ENCODE measurements at regions not wholly inside any gene's neighbourhood (a gene's known extent, or its start where the extent isn't known, plus 50 kb on each side); places are given as distances from the start of the nearest gene placed in this dataset.
"Not testable (repeated sequence)": the region's sequence is repeated elsewhere in the genome, so short reads cannot be mapped to it uniquely, and the experiment has no call there.

- peak; percentile 45 for FAIRE-seq
Observed at GRCh38 chrX:136975684-136976470, 57.9 kb downstream of the GPR101 start.

- FAIRE-seq: no peak
Observed at GRCh38 chrX:136967966-136968365, 65.8 kb downstream of the GPR101 start.

DNA sequence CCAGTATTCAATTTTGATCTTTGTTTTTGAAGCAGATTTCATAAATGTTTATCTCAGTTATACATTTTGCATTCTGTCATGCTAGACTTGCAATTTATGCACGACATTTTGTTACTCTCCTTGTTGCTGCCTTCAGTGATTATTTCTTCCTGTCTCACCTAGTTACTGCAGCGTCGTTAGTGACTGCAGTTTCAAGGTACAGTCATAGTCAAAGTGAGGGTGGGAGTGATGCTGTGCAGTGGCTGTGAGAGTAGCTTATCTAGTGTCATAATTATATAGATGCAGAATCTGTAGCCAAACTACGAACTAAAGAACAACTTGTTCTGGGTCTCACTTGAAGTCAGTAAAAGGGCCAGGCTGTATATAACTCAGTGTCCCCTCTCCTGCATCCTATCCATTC lies 69.8 kb downstream of the GPR101 start:
- no peak for FAIRE-seq

DNA sequence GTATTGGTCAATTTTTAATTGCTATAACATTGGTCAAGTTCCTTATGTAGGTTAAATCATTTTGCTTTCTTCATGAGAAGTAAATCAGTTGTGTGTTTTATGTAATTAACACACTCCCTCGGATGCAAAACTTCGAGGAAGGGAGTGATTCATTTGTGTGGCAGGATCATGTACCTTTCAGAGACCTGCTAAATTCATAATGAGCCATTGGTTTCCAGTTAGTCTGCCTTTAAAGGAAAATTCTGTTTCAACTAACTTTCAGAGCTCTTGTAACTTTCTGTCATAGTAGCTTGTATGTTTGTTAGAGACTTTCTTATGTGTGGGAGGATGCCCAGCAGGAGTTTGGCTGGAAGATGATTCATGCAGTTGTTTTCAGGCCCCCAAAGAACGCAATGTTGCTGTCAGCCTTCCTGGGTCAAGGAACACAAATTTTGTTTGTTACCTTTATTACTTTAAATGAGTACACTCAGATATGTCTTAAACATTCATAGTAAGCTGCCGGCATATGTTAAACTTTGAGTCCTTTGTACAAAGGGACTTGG lies 72.1 kb downstream of the GPR101 start:
- FAIRE-seq: no peak

- peak; percentile 77 for FAIRE-seq
Observed at GRCh38 chrX:136954930-136955329, 74.4 kb upstream of the RBMX start.

DNA sequence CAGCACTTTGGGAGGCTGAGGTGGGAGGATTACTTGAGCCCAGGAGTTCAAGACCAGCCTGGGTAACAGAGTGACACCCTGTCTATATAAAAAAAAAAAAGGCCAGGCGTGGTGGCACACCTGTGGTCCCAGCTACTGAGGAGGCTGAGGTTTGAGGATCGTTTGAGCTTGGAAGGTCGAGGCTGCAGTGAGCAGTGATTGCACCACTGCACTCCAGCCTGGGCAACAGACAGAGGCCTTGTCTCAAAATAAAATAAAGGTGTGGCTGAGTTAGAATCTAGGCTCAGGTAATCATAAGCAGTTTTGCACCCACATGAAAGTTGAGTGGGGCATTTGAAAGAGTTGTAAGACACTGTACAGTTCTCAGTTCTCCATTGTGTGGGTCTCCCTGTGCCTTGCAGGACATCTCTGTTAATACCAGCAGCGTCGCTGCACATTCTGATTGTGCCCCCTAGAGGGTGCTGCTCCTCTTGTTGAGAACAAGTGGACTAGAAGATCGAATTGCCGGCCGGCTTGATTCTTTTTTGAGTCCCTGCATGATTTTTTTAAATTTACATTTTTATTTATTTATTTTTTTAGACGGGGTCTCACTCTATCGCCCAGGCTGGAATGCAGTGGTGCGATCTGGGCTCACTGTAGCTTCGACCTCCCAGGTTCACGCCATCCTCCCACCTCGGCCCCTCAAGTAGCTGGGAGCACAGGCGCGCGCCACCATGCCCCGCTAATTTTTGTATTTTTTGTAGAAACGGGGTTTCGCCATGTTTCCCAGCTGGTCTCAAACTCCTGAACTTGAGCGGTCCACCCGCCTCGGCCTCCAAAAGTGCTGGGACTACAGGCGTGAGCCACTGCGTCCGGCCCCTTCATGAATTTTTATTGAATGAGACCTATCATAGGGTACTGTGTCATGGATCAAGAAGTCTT lies 73.6 kb upstream of the RBMX start:
- FAIRE-seq: no peak

DNA sequence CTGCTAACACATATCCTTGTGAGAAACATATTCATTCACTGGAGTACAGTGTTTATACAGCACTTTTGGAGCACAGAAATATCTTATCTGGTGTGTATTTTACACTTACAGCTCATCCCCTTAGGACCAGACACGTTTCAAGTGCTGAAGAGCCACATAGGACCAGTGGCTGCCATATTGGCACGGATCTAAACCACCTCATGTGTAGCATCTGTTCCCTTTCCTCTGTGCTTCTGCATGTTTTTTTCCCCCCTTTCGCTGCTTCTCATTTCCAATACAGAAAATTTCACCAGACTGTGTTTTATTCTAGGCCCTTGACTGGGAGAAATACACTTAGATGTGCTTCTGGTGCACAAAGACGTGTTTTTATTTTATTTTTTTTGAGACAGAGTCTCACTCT lies 69.7 kb upstream of the RBMX start:
- FAIRE-seq: no peak

- FAIRE-seq: no peak
Observed at GRCh38 chrX:136941396-136942337, 61.1 kb upstream of the RBMX start.

- no peak for FAIRE-seq
Observed at GRCh38 chrX:136936183-136936549, 55.6 kb upstream of the RBMX start.

- FAIRE-seq: not testable (repeated sequence)
Observed at GRCh38 chrX:136935533-136936182, 55.1 kb upstream of the RBMX start.

DNA sequence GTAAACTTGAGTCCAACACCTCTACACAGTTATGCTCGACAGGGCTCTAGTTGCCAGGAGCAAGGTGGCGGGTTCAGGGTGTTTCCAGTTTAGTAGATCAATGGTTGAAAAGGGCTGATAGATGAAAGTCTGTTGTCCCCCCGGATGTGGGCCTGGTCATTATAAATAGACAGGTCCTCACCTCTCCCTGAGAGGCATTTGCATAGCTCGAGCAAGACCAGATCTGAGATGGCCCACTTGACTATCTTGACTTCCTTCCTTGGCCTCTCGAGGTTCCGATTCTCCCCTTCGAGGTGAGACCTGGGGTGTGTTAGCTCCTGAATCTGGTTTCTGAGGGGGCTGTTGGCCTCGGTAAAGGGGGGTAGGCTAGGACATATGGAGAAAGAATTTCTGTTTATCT lies 54.1 kb upstream of the RBMX start:
- FAIRE-seq: not testable (repeated sequence)

GRCh38 chrX:136933611-136934145 lies 53.2 kb upstream of the RBMX start:
- no peak for FAIRE-seq

- no peak for FAIRE-seq
Observed at GRCh38 chrX:136931661-136932060, 51.1 kb upstream of the RBMX start.

Data from endometrium (tissue), 2 donors.